Activated T-cell treated with anti-CD3 and anti-CD28 coated beads, Interleukin-2, amount 50 U/mL, for 24 hours (primary cell): ENCODE measurements at regions not wholly inside any gene's neighbourhood (a gene's known extent, or its start where the extent isn't known, plus 50 kb on each side); places are given as distances from the start of the nearest gene placed in this dataset.

Source experiments
- DNase-seq: peaks from one replicate; pipeline ENCODE4 v3.0.0-alpha.2; 2020
- H3K27ac Mint-ChIP-seq: 2 replicates; pipeline ENCODE4 v1.8.0; 2020; ENCODE audit warnings: mild to moderate bottlenecking, mixed read lengths
- H3K27me3 Mint-ChIP-seq: 2 replicates; pipeline ENCODE4 v1.8.0; 2020; ENCODE audit warnings: mixed read lengths
- H3K36me3 Mint-ChIP-seq: 2 replicates; pipeline ENCODE4 v1.8.0; 2020; ENCODE audit warnings: low read depth, mixed read lengths
- H3K4me1 Mint-ChIP-seq: 2 replicates; pipeline ENCODE4 v1.8.0; 2020; ENCODE audit warnings: low read depth, mixed read lengths
- H3K4me3 Mint-ChIP-seq: 2 replicates; pipeline ENCODE4 v1.8.0; 2020; ENCODE audit warnings: mild to moderate bottlenecking, moderate library complexity, mixed read lengths
- H3K9me3 Mint-ChIP-seq: 2 replicates; pipeline ENCODE4 v1.8.0; 2020; ENCODE audit warnings: mixed read lengths

DNA sequence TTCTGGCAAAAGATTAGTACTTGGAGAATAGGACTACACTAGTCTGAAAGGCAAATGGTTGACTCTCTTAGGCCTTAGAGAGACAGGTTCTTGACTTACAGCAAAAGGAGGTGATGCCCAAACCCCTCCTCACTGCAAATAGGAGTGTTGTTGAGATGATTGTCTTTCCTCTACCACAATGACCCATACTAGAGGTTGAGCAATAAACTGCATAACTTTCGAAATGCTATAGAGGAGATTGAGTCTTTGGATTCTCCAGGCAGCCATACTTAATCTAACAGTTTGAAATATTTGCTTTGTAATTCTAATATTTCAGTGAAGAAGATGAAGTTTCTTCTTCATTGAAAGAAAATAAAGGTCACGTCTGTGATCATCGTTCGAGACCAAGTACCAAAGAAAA is 498.5 kb upstream of the GBE1 start:
- no peaks in the 10 kb centered on the region for H3K36me3 Mint-ChIP-seq

DNA sequence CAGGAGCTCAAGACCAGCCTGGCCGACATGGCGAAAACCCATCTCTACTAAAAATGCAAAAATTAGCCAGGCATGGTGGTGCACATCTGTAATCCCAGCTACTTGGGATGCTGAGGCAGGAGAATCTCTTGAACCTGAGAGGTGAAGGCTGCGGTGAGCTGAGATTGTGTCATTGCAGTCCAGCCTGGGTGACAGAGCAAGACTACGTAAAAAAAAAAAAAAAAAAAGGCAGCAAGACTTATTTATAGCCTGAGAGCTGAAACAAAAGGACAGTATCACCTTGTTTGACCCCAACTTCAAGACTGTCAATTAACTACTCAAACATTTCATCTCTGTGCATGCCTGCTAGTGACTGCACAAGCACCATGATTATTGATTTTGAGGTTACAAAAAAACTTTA is 478.9 kb upstream of the GBE1 start:
- no peak for DNase-seq
- Mint-ChIP-seq H3K36me3 (no peaks in the 10 kb centered on the region), H3K27ac (no peak overlapping the region), H3K4me3 (no peak overlapping the region), H3K27me3 (no peaks in the 10 kb centered on the region), H3K4me1 (no peaks in the 10 kb centered on the region), H3K9me3 (peaks cover 5% of the 10 kb centered on the region)

More for the DNA sequence above, 498.5 kb upstream of the GBE1 start:
- Mint-ChIP-seq H3K4me3 (no peak overlapping the region), H3K27ac (no peak overlapping the region), H3K9me3 (peaks cover 3% of the 10 kb centered on the region), H3K27me3 (no peaks in the 10 kb centered on the region), H3K4me1 (no peaks in the 10 kb centered on the region)
- DNase-seq: no peak

DNA sequence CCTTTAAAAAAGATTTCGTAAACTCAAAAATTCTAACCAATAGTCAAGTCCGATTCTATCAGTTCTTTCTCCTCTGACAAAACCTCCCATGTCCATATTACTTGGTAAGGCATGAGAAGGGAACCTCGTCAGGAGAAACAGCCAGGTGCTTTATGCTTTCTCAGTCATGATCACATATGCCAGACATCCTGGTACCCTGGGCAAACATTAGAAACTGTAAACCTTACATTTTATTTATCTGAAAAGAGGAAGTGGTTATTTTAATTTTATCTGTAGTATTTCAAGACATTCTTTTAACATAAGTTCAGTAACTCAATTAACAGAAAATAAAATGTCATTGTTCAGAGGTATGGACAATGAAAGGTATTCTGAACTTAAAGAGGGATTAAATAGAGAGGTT is 474.8 kb upstream of the GBE1 start:
- Mint-ChIP-seq H3K36me3 (no peaks in the 10 kb centered on the region), H3K9me3 (peaks cover 3% of the 10 kb centered on the region), H3K4me3 (no peak overlapping the region), H3K4me1 (no peaks in the 10 kb centered on the region), H3K27ac (no peak overlapping the region), H3K27me3 (no peaks in the 10 kb centered on the region)
- DNase-seq: no peak

DNA sequence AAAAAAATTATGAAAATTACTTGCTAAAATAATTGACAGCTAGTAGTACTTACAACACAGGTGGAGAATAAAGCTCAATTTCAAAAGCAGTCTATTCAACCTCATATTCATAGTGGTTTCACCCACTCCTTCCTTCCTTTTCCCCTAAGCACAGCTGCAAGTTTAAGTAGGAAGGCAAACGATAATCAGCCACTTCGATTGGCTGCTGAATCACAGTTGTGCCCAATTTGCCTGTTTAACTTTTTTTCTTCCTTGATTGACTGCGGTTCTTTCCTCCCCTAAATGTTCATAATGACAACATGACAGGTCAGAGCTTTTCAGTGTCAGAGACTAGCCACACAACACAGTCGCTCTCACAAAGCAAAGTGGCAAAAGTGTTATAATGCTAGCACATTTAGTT is 468.0 kb upstream of the GBE1 start:
- H3K27ac Mint-ChIP-seq: peak overlapping the region; percentile 2
- H3K36me3 Mint-ChIP-seq: no peaks in the 10 kb centered on the region
- H3K27me3 Mint-ChIP-seq: no peaks in the 10 kb centered on the region
- peaks cover 6% of the 10 kb centered on the region for H3K9me3 Mint-ChIP-seq
- peak overlapping the region; percentile 4 for H3K4me3 Mint-ChIP-seq
- H3K4me1 Mint-ChIP-seq: peaks cover 12% of the 10 kb centered on the region
- DNase-seq: no peak

DNA sequence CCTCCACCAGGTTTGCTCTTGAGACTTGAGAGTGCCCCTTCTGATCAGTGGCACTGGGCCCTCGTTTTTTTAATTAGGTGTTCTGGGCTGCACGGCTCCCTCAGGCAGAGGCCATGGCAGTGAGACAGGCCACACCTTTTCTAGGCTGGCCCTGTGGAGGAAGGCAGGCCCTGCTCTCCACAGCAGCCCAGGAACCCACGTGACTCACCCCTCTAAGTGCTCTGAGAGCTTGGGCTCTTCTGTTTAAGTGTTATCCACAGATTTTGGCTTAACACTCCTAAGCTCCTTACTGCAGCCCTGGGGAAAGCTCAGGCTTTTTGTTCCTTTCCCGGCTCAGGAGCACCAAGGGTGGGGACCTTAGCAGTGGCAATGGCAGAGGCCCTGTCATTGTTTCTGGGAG is 463.2 kb upstream of the GBE1 start:
- peaks cover 8% of the 10 kb centered on the region for H3K4me1 Mint-ChIP-seq
- no peak overlapping the region for H3K27ac Mint-ChIP-seq
- H3K4me3 Mint-ChIP-seq: no peak overlapping the region
- DNase-seq: no peak
- H3K9me3 Mint-ChIP-seq: peaks cover 15% of the 10 kb centered on the region
- no peaks in the 10 kb centered on the region for H3K27me3 Mint-ChIP-seq
- H3K36me3 Mint-ChIP-seq: no peaks in the 10 kb centered on the region

DNA sequence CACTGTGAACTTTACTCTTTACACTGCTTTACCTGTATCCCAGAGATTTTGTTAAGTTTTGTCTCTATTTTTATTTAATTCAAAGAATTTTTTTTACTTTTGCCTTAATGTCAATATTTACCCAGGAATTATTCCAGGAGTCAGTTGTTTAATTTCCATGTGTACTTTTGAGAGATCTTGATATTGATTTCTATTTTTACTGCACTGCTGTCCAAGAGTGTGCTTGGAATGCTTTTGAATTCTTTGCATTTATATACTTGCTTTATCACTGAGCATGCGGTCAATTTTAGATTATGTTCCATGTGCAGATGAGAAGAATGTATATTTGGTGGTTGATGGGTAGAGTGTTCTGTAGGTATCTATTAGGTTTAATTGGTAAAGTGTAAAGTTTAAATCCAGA is 461.0 kb upstream of the GBE1 start:
- no peak overlapping the region for H3K4me3 Mint-ChIP-seq
- no peaks in the 10 kb centered on the region for H3K36me3 Mint-ChIP-seq

DNA sequence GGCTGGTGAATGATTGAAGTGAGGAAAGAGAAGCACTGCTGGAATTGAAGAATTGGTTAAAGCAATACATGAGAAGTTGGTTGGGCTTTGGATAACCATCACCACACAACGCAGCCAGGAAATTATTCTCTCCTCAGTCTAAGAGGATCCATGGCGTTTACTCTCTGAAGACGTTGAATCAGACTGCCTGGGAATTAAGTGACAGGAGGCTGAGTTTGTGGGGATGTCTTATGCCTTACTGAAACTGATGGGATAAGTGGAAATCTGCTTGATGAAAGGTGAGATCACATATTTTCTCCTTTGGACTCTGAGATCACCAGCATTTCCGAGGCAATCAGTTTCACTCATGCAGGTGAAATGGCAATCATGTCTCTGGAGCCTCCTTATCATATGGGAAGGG is 456.1 kb upstream of the GBE1 start:
- no peaks in the 10 kb centered on the region for H3K4me1 Mint-ChIP-seq
- no peaks in the 10 kb centered on the region for H3K36me3 Mint-ChIP-seq
- no peaks in the 10 kb centered on the region for H3K9me3 Mint-ChIP-seq
- DNase-seq: no peak
- H3K4me3 Mint-ChIP-seq: no peak overlapping the region
- H3K27ac Mint-ChIP-seq: no peak overlapping the region
- no peaks in the 10 kb centered on the region for H3K27me3 Mint-ChIP-seq

More for the DNA sequence above, 461.0 kb upstream of the GBE1 start:
- Mint-ChIP-seq H3K4me1 (no peaks in the 10 kb centered on the region), H3K27ac (no peak overlapping the region), H3K9me3 (peaks cover 15% of the 10 kb centered on the region), H3K27me3 (no peaks in the 10 kb centered on the region)
- no peak for DNase-seq

DNA sequence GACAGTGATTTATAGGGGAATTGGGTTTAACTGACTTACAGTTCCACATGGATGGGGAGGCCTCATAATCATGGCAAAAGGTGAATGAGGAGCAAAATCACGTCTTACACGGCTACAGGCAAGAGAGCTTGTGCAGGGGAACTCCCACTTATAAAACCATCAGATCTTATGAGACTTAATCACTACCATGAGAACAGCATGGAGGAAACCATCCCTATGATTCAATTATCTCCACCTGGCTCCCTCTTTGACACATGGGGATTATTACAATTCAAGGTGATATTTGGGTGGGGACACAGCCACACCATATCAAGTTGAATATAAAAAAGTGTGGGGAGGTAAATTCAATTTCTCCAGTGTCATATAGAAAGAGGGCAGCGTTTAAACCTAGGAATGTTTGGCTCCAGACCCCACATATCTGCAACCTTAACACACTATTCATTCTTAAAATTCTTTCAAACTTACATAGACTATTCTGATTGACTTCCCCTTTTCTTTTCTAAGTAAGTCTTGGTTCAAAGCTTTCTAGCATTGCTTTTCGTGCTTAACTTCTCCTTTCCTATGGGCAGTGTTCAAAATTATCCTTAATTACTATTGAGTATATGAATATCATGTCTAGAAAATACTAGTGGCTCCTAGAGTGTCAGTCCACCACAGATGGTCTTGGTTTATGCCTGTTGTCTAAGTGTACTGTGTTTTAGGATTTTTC is 446.7 kb upstream of the GBE1 start:
- no peak for DNase-seq
- Mint-ChIP-seq H3K9me3 (no peaks in the 10 kb centered on the region), H3K27me3 (no peaks in the 10 kb centered on the region), H3K4me3 (no peak overlapping the region), H3K36me3 (no peaks in the 10 kb centered on the region), H3K4me1 (no peaks in the 10 kb centered on the region), H3K27ac (no peak overlapping the region)

DNA sequence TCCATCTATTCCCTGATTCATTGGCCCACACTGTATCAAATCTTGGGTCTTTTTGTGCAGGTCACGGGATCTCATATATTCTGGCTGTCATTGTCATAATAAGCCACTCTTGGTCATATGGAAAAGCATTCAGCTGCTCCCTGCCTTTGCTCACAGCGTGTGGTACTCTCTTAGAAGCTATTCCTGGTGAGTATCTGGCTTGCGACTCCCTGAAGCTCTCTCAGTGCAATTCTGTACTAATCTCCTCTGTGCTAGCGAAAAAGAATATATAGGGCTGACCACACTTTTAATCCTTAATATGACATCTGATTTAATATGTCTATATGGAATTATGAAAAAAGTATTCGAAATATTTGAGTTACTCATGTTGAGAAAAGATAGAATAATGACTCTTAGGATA is 440.8 kb upstream of the GBE1 start:
- Mint-ChIP-seq H3K4me1 (no peaks in the 10 kb centered on the region), H3K27me3 (no peaks in the 10 kb centered on the region), H3K9me3 (no peaks in the 10 kb centered on the region), H3K4me3 (no peak overlapping the region), H3K36me3 (no peaks in the 10 kb centered on the region), H3K27ac (no peak overlapping the region)
- no peak for DNase-seq

DNA sequence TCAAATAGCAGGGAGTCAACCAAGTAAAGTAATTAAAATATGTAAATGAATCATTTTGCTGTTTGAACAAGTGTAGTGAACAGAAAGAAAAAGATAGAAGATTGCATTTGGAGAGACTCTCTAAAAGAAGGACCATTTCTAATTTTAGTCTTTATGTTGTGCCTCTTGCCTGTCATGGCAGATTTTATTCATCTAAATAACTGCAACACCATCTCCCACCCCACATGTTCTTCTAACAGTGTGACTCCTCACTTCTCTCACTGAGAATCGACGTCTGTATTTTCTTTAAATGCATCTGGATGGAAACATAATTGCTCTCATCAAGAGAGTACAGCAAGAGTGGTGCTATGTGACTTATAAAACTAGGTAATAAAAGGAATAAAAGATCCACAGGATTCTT is 439.9 kb upstream of the GBE1 start:
- Mint-ChIP-seq H3K4me1 (no peaks in the 10 kb centered on the region), H3K27ac (no peak overlapping the region), H3K4me3 (no peak overlapping the region), H3K9me3 (no peaks in the 10 kb centered on the region), H3K36me3 (no peaks in the 10 kb centered on the region), H3K27me3 (no peaks in the 10 kb centered on the region)
- no peak for DNase-seq

DNA sequence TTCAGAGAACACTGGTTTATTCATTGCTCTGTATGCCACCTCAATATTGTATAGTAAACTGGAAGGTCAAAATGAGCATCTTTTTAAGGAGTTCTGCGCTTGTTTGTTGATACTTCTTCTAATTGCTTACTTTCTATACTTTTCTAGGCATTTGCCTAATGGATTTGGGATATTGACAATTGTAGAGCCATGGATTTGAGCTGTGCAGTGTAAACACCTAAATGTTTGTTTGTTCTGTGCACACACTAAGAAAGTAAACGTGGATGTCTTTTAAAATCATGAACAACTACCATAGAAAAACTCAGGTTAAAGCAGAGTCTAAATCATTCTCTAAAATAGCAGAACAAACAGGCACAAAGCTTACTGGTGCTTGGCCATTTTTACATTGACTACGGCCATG is 436.6 kb upstream of the GBE1 start:
- Mint-ChIP-seq H3K36me3 (no peaks in the 10 kb centered on the region), H3K9me3 (no peaks in the 10 kb centered on the region), H3K4me1 (no peaks in the 10 kb centered on the region), H3K27me3 (no peaks in the 10 kb centered on the region), H3K27ac (no peak overlapping the region), H3K4me3 (no peak overlapping the region)
- DNase-seq: no peak

DNA sequence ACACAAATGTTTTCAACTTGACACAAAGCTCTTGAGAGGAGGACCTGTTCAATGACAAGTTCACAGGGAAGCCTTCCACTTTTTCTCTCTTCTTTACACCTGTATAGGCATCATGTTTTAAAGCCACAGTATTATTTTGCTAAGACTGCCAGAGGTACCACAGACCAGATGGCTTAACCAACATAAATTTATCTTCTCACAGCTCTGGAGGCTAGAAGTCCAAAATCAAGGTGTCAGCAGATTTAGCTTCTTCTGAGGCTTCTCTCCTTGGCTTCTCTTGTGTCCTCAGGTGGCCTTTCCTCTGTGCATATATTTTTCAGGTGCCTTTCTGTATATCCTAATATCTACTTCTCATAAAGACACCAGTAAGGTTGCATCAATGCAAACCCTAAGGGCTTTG is 435.2 kb upstream of the GBE1 start:
- H3K27ac Mint-ChIP-seq: no peak overlapping the region
- no peaks in the 10 kb centered on the region for H3K4me1 Mint-ChIP-seq
- H3K36me3 Mint-ChIP-seq: no peaks in the 10 kb centered on the region
- H3K9me3 Mint-ChIP-seq: no peaks in the 10 kb centered on the region
- no peaks in the 10 kb centered on the region for H3K27me3 Mint-ChIP-seq
- no peak overlapping the region for H3K4me3 Mint-ChIP-seq
- DNase-seq: no peak

DNA sequence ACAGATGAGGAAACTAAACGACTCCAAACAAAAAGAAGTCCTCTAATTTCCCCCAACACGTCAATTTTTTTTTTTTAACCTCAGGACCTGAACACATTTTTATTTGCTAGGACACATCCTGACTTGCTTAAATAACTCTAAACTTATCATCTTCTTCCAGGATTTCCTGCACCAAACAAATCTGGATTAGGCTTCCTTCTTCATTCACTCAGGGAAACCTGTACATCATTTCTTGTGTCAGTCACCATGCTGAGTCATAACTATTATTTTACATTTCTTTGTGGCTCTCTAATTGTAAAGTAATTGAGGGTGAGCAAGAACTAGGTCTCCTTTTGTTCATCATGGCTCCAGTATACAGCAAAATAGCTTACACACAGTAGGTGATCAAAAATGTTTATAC is 433.4 kb upstream of the GBE1 start:
- H3K4me3 Mint-ChIP-seq: no peak overlapping the region
- no peak overlapping the region for H3K27ac Mint-ChIP-seq
- no peaks in the 10 kb centered on the region for H3K27me3 Mint-ChIP-seq
- no peaks in the 10 kb centered on the region for H3K4me1 Mint-ChIP-seq
- no peak for DNase-seq
- H3K9me3 Mint-ChIP-seq: no peaks in the 10 kb centered on the region
- no peaks in the 10 kb centered on the region for H3K36me3 Mint-ChIP-seq

DNA sequence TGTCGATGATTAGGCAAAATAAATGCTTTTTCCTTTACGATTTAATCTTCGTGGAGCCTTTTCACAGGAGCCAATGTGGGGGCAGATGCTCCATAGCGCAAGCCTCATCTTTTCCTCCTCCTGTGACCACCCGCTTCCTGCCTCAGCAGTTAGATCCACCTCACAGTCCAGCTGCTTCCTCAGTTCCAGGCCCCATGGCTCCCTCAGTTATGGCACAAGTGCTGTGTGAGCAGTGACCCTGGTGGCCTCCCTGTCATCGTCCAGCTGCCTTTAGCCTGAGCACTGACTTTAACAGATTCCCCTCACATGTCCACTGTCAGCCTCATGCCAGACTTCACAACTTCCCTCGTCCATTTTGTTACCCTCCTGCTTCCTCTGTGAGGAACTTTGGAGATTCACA is 424.6 kb upstream of the GBE1 start:
- Mint-ChIP-seq H3K27me3 (no peaks in the 10 kb centered on the region), H3K4me3 (no peak overlapping the region), H3K4me1 (no peaks in the 10 kb centered on the region), H3K36me3 (no peaks in the 10 kb centered on the region), H3K27ac (no peak overlapping the region), H3K9me3 (no peaks in the 10 kb centered on the region)
- no peak for DNase-seq

DNA sequence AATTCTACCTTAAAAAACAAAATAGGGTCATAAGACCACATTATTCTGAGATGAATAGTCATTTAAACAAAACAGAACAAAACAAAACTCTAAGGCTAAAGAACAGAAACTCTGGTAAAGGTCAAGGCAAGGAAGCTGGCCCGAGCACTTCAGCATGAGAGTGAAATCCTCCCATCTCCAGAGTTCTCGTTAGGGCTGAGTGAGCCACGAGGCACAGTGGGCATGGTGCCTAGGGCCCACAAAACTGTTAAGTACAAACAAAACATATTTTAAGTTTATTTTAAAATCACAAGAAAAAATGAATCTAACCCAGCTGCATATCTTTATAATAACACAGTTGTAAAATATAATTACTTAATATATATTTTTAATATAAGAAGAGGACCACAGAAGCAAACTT is 417.8 kb upstream of the GBE1 start:
- no peak overlapping the region for H3K4me3 Mint-ChIP-seq
- no peaks in the 10 kb centered on the region for H3K27me3 Mint-ChIP-seq
- no peaks in the 10 kb centered on the region for H3K9me3 Mint-ChIP-seq
- DNase-seq: no peak
- no peaks in the 10 kb centered on the region for H3K36me3 Mint-ChIP-seq
- no peaks in the 10 kb centered on the region for H3K4me1 Mint-ChIP-seq
- no peak overlapping the region for H3K27ac Mint-ChIP-seq

DNA sequence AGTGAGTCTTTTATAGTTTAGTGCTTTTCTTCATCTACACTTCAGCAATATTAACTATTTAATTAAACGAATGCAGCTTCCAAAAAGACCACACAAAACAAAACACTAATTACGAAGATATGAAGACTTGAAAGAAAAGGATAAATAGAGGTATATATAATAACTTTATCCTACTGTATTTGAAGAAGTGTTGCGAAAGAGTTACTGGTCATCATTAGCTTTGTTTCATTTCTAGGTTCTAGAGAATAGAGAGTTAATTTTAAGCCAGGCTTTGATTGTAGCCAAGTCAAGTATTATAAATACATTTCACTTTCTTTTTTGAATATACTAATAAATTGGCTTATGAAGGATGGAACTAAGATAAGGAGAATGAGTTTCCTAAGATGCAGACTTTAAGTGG is 416.8 kb upstream of the GBE1 start:
- Mint-ChIP-seq H3K9me3 (no peaks in the 10 kb centered on the region), H3K36me3 (no peaks in the 10 kb centered on the region), H3K4me3 (no peak overlapping the region), H3K4me1 (no peaks in the 10 kb centered on the region), H3K27ac (no peak overlapping the region), H3K27me3 (no peaks in the 10 kb centered on the region)
- no peak for DNase-seq
